Activated naive CD8-positive, alpha-beta T cell (primary cell): ENCODE measurements at regions not wholly inside any gene's neighbourhood (a gene's known extent, or its start where the extent isn't known, plus 50 kb on each side); places are given as distances from the start of the nearest gene placed in this dataset.

ENCODE experiments used
- H3K27ac Mint-ChIP-seq: one replicate; pipeline ENCODE4 v1.8.0; 2021; ENCODE audit warnings: mixed read lengths
- H3K27me3 Mint-ChIP-seq: one replicate; pipeline ENCODE4 v1.8.0; 2021; ENCODE audit warnings: mixed read lengths
- H3K36me3 Mint-ChIP-seq: one replicate; pipeline ENCODE4 v1.8.0; 2021; ENCODE audit warnings: mixed read lengths
- H3K4me1 Mint-ChIP-seq: one replicate; pipeline ENCODE4 v1.8.0; 2021; ENCODE audit warnings: low read depth, mixed read lengths
- H3K4me3 Mint-ChIP-seq: one replicate; pipeline ENCODE4 v1.8.0; 2021; ENCODE audit warnings: mild to moderate bottlenecking, mixed read lengths
- H3K9me3 Mint-ChIP-seq: one replicate; pipeline ENCODE4 v1.8.0; 2021; ENCODE audit warnings: low read depth, mixed read lengths

DNA sequence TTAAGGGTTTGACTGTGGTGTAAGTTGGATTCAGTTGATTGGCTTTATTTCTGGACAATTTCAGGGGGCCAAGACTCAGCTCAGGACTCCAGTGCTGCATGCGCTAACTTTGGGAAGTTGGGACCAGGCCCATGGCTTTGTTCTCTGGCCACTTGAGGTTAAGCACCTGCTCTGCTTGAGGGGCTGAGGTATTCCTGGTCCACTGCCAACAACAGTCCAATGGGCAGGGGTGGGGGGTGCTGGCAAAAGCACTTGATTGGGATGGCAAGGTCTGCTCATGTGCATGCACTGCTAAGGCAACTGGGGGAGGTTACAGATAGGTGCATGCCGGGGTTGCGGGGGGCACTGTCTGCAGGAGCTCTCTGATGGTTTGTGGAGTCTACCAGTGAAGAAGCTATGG, 52.6 kb upstream of the ASB17 start:
- Mint-ChIP-seq H3K4me1 (no peaks in the 10 kb centered on the region), H3K27ac (no peak overlapping the region), H3K9me3 (peaks cover 6% of the 10 kb centered on the region), H3K36me3 (no peaks in the 10 kb centered on the region), H3K4me3 (no peak overlapping the region), H3K27me3 (no peaks in the 10 kb centered on the region)

DNA sequence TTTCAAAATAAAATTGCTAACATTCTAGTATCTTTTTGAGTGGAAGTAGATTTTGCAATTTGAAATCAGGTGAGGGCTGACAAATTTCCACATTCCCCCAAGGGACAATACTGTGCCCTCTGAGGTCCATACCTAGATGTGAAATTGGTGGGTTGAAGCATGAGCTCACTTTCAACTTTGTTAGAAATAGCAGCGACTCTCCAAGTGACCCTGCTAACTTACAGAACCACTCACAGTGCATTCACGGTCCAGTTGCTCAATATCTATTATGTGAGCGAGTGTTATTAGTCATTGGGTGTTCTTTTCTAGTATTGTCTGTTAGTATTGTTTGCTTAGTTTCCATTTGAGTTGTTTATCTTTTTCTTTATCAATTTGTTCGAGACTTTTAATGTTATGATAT, 53.6 kb upstream of the ASB17 start:
- Mint-ChIP-seq H3K27me3 (no peaks in the 10 kb centered on the region), H3K4me1 (no peaks in the 10 kb centered on the region), H3K4me3 (no peak overlapping the region), H3K27ac (no peak overlapping the region), H3K36me3 (no peaks in the 10 kb centered on the region), H3K9me3 (peaks cover 6% of the 10 kb centered on the region)

DNA sequence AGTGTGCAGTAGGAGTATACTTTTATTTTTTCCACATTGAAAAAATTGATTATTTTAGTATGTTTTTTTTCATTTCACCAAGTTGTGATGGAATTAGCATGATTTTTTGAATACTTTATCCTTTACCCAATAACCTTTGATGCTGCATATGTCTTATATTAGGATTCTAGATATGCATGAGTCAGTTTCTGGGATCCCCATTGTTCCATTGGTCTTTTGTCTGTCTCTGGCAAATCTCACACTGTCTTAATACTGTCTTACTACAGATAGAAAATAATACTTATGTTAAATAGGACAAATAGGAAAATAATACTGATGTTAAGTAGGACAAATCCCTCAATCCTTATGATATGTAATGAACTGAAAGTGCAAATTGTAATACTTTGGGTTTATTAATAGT, 54.3 kb upstream of the ASB17 start:
- H3K4me3 Mint-ChIP-seq, result no peak overlapping the region
- H3K36me3 Mint-ChIP-seq, result no peaks in the 10 kb centered on the region
- H3K27me3 Mint-ChIP-seq, result no peaks in the 10 kb centered on the region
- no peak overlapping the region for H3K27ac Mint-ChIP-seq
- H3K9me3 Mint-ChIP-seq, result peaks cover 6% of the 10 kb centered on the region
- H3K4me1 Mint-ChIP-seq, result no peaks in the 10 kb centered on the region

DNA sequence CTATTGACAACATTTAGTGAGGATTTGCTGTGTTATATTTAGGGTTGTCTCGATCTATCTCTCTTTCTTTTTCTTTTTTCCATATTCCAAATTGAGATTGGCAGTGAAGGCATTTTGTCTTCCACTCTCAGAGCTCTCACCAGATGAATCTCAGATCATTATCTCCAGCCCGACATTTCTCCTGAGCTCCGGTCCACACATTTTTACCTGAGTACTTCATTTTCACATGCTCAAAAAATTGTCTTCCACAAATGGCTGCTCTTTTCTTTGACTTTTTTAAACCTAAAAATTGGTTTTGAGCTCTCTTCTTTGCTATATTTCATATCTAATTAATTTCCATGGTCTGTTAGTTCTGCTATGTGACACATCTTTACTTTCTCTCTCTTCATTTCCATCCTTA, 56.9 kb upstream of the ASB17 start:
- no peaks in the 10 kb centered on the region for H3K36me3 Mint-ChIP-seq
- H3K4me3 Mint-ChIP-seq, result no peak overlapping the region
- H3K4me1 Mint-ChIP-seq, result no peaks in the 10 kb centered on the region
- H3K9me3 Mint-ChIP-seq, result peaks cover 3% of the 10 kb centered on the region
- H3K27me3 Mint-ChIP-seq, result no peaks in the 10 kb centered on the region
- H3K27ac Mint-ChIP-seq, result no peak overlapping the region

DNA sequence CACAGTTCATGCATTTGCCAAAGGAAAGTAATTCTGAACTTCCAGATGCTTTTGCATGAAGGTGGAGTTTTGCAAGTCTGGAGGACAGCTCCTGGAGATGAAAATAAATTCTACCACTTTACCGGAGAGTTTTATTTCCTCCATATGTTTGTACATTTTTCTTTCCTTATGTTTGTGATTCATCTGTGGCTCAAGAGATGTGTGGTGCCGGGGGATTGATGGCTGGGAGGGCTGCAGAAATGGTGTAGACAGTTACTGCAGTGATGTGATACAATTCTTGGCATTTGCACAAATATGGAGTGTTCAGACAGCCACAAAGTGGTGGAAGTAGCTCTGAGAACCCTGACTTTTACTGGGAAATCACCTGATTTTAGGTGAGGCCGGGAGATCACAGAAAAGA, 58.5 kb upstream of the ASB17 start:
- no peaks in the 10 kb centered on the region for H3K9me3 Mint-ChIP-seq
- no peaks in the 10 kb centered on the region for H3K27me3 Mint-ChIP-seq
- no peak overlapping the region for H3K4me3 Mint-ChIP-seq
- H3K36me3 Mint-ChIP-seq, result no peaks in the 10 kb centered on the region
- H3K27ac Mint-ChIP-seq, result no peak overlapping the region
- H3K4me1 Mint-ChIP-seq, result no peaks in the 10 kb centered on the region

DNA sequence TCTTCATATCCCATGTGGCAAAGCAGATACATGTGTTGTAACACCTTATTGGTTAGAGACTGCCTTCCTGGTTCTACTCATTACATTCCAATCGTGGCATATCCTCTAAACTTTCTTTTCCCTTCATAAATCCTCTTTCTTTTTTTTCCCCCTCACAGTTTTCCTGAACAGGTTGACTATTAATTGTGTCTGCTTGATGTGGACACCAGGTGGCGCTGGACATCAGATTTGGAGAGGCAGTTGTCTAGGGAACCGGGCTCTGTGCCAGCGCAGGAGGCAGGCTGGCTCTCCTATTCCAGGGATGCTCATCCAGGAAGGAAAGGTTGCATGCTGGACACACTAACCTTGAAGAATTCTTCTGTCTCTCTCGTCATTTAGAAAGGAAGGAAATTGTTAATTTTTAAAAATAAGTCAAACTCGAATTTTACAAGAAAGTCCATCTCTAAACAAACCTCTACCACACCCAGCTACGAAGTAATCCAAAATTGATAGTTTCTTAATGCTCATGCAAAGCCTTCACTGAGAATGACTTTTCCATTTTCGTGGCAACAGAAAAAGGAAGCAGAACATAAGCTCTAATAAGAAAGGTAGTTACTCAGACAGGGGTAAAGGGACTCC, 59.4 kb upstream of the ASB17 start:
- Mint-ChIP-seq H3K27me3 (no peaks in the 10 kb centered on the region), H3K9me3 (no peaks in the 10 kb centered on the region), H3K4me3 (no peak overlapping the region), H3K27ac (no peak overlapping the region), H3K36me3 (no peaks in the 10 kb centered on the region), H3K4me1 (no peaks in the 10 kb centered on the region)

DNA sequence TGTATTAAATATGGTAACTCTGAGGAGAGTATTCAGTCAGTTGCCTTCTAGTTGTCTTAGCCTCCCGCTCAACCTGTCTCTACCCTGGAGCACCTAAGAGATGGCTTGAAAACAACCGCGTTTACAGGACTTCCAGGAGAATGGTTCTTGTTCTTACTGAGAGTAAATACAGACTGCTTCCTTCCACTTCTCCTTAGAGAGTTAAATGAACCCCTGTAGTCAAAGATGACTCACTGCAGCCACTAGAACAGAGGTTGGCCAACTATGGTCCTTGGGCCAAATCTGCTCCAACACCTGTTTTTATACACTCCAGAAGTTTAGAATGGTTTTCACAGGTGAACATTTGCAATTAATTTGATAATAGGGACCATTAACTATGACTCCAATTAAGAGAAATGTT, 60.1 kb upstream of the ASB17 start:
- Mint-ChIP-seq H3K27me3 (no peaks in the 10 kb centered on the region), H3K4me1 (no peaks in the 10 kb centered on the region), H3K27ac (no peak overlapping the region), H3K4me3 (no peak overlapping the region), H3K9me3 (no peaks in the 10 kb centered on the region), H3K36me3 (no peaks in the 10 kb centered on the region)

DNA sequence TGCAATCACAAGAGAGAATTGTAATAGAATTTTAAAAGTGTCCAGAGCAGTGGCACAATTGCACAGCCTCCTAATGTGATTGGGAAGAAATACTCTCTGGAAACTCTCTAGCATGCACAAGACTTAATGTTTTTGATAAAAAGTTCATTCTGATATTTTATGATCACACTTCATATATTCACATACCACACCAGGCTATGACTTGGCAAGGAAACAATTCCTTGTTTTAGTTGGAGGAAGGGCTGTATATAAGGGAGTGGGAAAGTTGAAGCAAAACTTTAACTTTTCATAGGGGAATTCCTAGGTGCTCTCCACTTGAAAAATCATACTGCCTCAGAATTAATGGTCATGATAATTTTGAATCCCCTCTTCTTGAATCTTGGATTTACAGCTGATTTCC, 61.5 kb upstream of the ASB17 start:
- Mint-ChIP-seq H3K27me3 (no peaks in the 10 kb centered on the region), H3K36me3 (no peaks in the 10 kb centered on the region), H3K9me3 (no peaks in the 10 kb centered on the region), H3K4me1 (no peaks in the 10 kb centered on the region), H3K27ac (no peak overlapping the region), H3K4me3 (no peak overlapping the region)

DNA sequence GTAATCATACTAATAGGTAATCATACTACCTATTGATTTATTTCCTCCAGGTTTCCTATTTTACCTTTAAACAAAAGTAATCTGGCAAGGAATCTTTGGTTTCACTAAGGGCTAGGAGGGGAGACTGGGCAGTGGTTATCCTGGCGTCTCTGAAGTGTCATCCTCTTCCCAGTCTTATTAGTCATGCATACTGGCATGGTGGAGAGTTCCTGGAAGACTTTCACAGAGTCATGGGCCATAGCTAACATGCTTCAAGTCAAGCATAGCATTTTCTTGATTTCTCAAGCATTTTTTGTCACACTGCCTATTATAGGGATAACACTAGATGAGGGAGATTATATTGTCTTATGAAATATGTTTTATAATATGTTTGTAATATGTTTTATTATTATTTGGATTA, 64.0 kb upstream of the ASB17 start:
- H3K27ac Mint-ChIP-seq, result no peak overlapping the region
- peaks cover 2% of the 10 kb centered on the region for H3K36me3 Mint-ChIP-seq
- H3K4me1 Mint-ChIP-seq, result no peaks in the 10 kb centered on the region
- no peaks in the 10 kb centered on the region for H3K27me3 Mint-ChIP-seq
- H3K9me3 Mint-ChIP-seq, result no peaks in the 10 kb centered on the region
- no peak overlapping the region for H3K4me3 Mint-ChIP-seq

DNA sequence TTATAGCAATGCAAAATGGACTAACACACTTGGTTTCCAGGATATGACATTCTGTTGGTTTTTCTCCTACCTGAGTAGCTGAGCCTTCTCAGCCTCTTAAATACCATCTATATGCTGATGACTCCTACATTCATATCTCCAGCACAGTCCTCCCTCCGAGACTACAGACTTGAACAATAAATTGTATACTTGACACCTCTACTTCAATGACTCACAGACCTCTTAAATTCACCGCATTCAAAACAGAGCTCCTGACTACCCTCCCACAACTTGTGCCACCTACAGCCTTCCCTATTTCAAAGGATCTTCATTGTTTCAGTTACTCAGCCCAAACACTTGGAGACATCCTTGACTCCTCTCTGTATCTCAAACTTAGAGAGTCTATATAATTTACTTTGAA, 66.8 kb upstream of the ASB17 start:
- no peaks in the 10 kb centered on the region for H3K27me3 Mint-ChIP-seq
- no peak overlapping the region for H3K27ac Mint-ChIP-seq
- peaks cover 2% of the 10 kb centered on the region for H3K36me3 Mint-ChIP-seq
- no peaks in the 10 kb centered on the region for H3K9me3 Mint-ChIP-seq
- H3K4me3 Mint-ChIP-seq, result no peak overlapping the region
- H3K4me1 Mint-ChIP-seq, result no peaks in the 10 kb centered on the region

DNA sequence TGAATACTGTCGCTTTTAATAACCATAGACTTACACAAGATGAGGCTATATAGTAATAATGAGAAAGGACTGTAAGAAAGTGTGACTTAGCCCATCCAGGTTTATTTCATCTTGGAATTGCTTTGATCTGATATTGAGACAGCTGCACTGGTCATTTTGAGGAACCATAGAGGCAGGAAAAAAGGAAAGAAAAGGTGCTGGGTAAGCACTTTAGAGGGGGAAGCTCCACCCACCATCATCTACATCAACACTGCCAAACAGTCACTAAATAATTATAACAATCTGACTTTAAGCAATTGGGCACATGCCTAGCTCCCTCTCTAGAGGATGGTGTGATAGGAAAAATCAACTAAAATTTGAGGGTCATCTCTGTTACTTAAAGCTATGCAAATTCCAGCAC, 70.6 kb upstream of the ST6GALNAC3 start:
- H3K4me3 Mint-ChIP-seq, result no peak overlapping the region
- no peaks in the 10 kb centered on the region for H3K4me1 Mint-ChIP-seq
- no peaks in the 10 kb centered on the region for H3K27me3 Mint-ChIP-seq
- H3K27ac Mint-ChIP-seq, result no peak overlapping the region
- H3K36me3 Mint-ChIP-seq, result peaks cover 2% of the 10 kb centered on the region
- H3K9me3 Mint-ChIP-seq, result no peaks in the 10 kb centered on the region

DNA sequence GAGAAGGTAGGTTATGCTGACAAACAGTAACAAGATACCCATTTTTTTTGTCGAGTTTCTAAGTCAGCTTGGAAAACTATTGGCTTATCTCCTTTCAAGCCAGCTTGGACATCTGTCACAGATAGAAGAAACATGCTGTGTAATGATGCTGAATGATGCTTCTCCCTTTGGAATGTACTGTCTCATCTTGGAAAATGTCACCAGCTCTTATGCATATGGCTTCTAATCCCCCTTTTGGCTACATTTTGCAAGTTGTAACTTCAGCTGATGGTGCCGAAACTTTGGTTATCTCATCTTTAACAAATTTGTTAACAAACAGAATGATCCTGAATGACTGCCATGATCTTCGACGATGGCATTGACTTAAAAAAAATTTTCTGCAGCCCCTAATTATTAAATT, 68.8 kb upstream of the ST6GALNAC3 start:
- H3K27me3 Mint-ChIP-seq, result no peaks in the 10 kb centered on the region
- H3K36me3 Mint-ChIP-seq, result no peaks in the 10 kb centered on the region
- no peak overlapping the region for H3K27ac Mint-ChIP-seq
- H3K9me3 Mint-ChIP-seq, result no peaks in the 10 kb centered on the region
- no peak overlapping the region for H3K4me3 Mint-ChIP-seq
- no peaks in the 10 kb centered on the region for H3K4me1 Mint-ChIP-seq

DNA sequence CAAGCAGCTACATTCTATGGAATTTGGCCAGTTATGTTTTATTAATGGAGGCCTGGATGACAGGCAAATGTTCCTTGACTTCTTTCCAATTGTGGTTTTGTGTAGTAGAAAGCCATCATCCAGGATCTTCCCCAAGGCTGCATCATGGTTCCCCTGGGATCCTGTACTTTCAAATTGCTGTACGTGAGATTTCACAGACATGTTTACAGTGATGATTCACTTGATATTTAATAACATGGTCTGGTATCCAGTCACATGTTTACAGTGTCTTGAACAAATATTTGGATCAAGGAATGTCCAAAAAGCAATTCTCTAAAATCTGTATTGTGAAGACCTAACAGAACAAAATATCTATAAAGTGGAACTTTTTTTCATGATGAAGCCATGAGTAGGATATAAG, 68.3 kb upstream of the ST6GALNAC3 start:
- Mint-ChIP-seq H3K4me3 (no peak overlapping the region), H3K9me3 (no peaks in the 10 kb centered on the region), H3K36me3 (no peaks in the 10 kb centered on the region), H3K27me3 (no peaks in the 10 kb centered on the region), H3K27ac (no peak overlapping the region), H3K4me1 (no peaks in the 10 kb centered on the region)

DNA sequence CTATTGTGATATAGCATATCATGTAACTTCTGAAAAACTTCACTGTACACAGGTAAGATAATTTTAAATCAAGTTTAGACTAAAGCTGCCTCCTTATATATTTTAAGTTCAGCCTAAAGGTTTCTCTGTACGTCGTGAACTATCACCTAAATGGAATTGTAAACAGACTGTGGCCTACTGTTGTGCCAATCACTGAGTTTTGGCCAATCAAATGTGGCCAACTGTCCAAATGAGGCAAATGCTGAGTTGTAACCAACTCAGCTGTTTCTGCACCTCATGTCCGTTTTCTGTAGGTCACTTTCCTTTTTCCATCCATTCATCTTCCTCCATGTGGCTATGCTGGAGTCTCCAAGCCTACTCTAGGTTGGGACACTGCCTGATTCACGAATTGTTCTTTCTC, 63.7 kb upstream of the ST6GALNAC3 start:
- no peaks in the 10 kb centered on the region for H3K9me3 Mint-ChIP-seq
- no peak overlapping the region for H3K4me3 Mint-ChIP-seq
- peaks cover 9% of the 10 kb centered on the region for H3K4me1 Mint-ChIP-seq
- no peaks in the 10 kb centered on the region for H3K36me3 Mint-ChIP-seq
- H3K27ac Mint-ChIP-seq, result no peak overlapping the region
- no peaks in the 10 kb centered on the region for H3K27me3 Mint-ChIP-seq

DNA sequence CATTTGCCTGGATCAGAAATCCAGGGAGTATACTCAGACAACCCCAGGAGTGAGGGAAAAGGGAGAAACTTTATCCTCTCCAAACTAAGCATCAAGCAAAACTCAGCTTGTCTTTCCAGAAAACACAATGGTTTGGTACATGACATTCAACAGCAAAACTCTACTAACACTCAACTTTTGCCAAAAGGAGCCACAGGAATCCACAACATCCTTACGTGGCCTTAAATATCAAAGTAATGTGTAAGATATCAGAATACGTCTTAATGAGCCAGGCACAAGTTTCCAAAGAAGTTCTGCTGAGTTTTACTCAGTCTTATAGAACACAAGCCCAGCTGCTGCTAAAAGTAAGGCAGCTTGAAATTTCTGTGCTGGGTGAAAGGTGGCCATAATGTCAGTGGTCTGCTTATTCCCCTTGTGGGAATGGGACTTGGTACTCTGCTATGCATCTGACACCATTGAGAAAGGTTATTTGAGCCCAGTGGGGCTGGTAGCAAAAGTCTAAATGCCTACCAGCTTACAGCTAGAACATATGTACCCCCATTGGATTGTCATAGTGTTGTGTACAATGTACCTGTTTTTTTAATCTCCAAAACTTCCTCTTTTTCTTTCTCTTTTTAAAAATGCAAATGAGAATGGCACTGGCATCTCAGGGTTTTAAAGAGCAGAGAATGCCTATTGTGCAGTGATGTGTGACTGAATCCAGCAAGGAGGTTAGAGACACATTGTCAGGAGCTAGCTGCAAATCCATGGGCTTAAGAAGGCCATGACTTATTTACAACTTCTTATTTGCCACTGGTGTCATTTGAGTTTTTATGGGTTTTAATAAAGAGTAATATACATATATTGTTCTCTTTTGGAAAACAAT, 62.0 kb upstream of the ST6GALNAC3 start:
- Mint-ChIP-seq H3K27ac (no peak overlapping the region), H3K9me3 (no peaks in the 10 kb centered on the region), H3K4me1 (peaks cover 9% of the 10 kb centered on the region), H3K27me3 (no peaks in the 10 kb centered on the region), H3K4me3 (no peak overlapping the region), H3K36me3 (no peaks in the 10 kb centered on the region)

DNA sequence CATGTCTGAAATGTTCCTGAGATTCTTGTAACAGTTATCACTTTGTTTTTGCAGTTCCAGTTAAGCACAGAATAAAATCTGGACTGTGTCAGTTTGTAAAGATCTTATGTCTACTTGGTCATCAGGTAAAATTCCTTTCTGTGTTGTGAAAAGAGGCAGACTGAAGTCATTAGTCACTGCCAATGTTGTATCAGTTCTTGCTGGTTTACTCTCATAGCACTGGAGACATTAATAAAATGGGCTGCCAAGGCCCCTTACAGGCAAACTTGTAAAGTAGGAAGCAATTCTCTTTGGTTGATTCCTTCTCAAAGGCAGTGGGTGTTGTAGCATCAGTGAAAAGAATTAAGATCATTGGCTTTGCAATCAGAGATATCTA, 61.4 kb upstream of the ST6GALNAC3 start:
- Mint-ChIP-seq H3K9me3 (no peaks in the 10 kb centered on the region), H3K4me1 (peaks cover 11% of the 10 kb centered on the region), H3K27me3 (no peaks in the 10 kb centered on the region), H3K4me3 (no peak overlapping the region), H3K36me3 (no peaks in the 10 kb centered on the region), H3K27ac (no peak overlapping the region)
